HAP-1 (cell line): ENCODE measurements at regions not wholly inside any gene's neighbourhood (a gene's known extent, or its start where the extent isn't known, plus 50 kb on each side); places are given as distances from the start of the nearest gene placed in this dataset.

Experiments
- DNase-seq, 2 experiments: peaks; one replicate each; pipeline ENCODE4 v3.0.0-alpha.2; 2016 to 2020; ENCODE audit warnings: low spot score in 2 of 2
- H3K27me3 ChIP-seq: fragments of 250-450 bp; sonication (Bioruptor Pico); 2 replicates; pipeline ENCODE4 v1.5.1; 2020; ENCODE audit warnings: low read depth, mild to moderate bottlenecking, moderate library complexity
- H3K36me3 ChIP-seq: fragments of 250-450 bp; sonication (Bioruptor Pico); replicated peaks from 2 replicates; pipeline ENCODE4 v1.5.1; 2020; ENCODE audit warnings: mild to moderate bottlenecking
- H3K4me1 ChIP-seq: fragments of 250-450 bp; sonication (Bioruptor Pico); 2 replicates; pipeline ENCODE4 v1.5.1; 2020; ENCODE audit warnings: mild to moderate bottlenecking
- H3K4me3 ChIP-seq: fragments of 250-450 bp; sonication (Bioruptor Pico); 2 replicates; pipeline ENCODE4 v1.5.1; 2020; ENCODE audit warnings: mild to moderate bottlenecking, moderate library complexity
- H3K9me3 ChIP-seq: fragments of 250-450 bp; sonication (Bioruptor Pico); 2 replicates; pipeline ENCODE4 v1.5.1; 2020; ENCODE audit warnings: mild to moderate bottlenecking, moderate library complexity
- in situ Hi-C: fragments of 300-500 bp; cut with MboI; formaldehyde crosslinking; loops from 3 replicates; pipeline ENCODE4 v1.14.3; 2020; ENCODE audit warnings: low sequenced_read_pairs, inconsistent platforms, mixed read lengths

DNA sequence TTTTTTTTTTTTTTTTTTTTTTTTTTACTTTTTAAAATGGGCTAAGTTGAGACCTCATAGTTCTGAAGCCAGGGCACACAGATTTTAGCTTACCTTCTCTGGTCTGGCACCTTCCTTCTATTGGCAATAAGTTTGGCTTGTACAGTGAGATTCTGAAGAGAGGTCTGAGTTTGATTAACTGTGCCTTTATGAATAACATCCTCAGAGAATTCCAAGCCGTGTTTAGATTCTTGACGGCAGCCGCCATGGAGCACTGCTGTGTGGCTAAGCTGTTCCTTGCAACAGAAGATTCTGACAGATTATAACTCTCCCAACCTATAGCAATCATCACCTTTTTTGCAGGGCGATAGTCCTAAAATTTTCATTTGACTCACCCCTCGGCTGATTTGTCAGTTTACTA lies 354.9 kb upstream of the FAR2 start:
- Histone ChIP-seq H3K4me1 (no peaks in the 10 kb centered on the region), H3K36me3 (no peaks in the 10 kb centered on the region), H3K9me3 (no peaks in the 10 kb centered on the region), H3K27me3 (no peaks in the 10 kb centered on the region), H3K4me3 (no peak overlapping the region)
- no peak for DNase-seq
- in situ Hi-C loops, result no loop called here

DNA sequence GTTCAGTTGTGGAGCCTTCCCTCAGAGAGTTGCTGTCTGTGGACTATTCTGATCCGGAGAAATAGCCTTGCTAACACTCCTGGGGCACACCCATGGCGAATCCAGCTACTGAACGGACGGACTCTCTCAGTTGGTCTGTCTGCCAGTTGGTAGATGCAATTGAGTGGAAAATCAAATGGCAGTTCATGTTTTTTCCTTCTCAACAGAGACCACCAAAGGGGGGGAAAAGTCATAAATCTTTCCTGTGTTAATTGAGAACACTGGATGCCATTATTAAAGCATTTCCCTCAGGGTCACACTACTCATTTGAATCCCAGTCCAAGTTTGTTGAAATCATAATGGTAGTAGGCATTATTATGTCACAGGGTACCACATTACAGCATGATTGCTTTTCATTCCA lies 354.3 kb upstream of the FAR2 start:
- H3K4me3 ChIP-seq, result no peak overlapping the region
- no peaks in the 10 kb centered on the region for H3K9me3 ChIP-seq
- H3K27me3 ChIP-seq, result no peaks in the 10 kb centered on the region
- no peaks in the 10 kb centered on the region for H3K4me1 ChIP-seq
- in situ Hi-C loops, result no loop called here
- no peaks in the 10 kb centered on the region for H3K36me3 ChIP-seq
- DNase-seq, result no peak

DNA sequence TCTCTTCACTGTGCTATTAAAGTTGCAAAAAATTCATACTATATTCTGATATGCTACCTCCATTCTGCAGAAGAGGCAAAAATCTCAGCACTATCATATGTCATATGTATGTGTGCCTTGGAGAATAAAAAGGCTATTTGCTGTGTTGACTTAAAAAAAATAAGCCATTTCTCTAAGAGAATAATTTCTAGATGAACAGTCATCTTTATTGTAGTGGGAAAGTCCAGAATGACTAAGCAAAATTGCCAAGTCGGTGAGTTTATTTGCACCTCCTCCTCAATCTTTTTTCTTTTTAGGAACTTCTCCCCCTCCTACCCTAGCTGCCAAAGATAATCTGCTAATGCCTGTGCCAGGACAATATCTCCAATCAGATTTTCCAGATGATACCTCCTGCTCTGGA lies 353.8 kb upstream of the FAR2 start:
- in situ Hi-C loops, result no loop called here
- Histone ChIP-seq H3K4me1 (no peaks in the 10 kb centered on the region), H3K27me3 (no peaks in the 10 kb centered on the region), H3K9me3 (no peaks in the 10 kb centered on the region), H3K36me3 (no peaks in the 10 kb centered on the region), H3K4me3 (no peak overlapping the region)
- DNase-seq, result no peak

DNA sequence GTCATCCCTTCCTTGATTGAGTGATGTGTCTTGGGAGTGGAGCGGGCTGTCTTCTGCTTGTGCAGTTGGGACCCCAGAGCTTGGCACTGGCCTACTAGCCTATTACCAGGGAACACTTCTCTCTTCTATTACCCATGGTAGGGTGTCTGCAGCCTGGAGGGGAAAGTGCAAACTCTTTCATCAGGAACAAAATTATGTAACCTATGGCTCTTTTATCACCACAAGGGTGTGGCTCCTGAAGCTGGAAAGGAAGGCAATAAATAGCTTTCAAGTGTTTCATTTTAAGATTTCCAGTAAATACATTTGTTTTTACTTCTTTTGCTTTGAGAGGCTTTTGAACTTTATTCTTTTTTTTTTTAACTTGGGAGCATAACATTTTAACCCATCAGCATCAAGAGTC lies 349.7 kb upstream of the FAR2 start:
- Histone ChIP-seq H3K4me3 (no peak overlapping the region), H3K4me1 (no peaks in the 10 kb centered on the region), H3K27me3 (no peaks in the 10 kb centered on the region), H3K36me3 (no peaks in the 10 kb centered on the region), H3K9me3 (no peaks in the 10 kb centered on the region)
- in situ Hi-C loops, result no loop called here
- no peak for DNase-seq

DNA sequence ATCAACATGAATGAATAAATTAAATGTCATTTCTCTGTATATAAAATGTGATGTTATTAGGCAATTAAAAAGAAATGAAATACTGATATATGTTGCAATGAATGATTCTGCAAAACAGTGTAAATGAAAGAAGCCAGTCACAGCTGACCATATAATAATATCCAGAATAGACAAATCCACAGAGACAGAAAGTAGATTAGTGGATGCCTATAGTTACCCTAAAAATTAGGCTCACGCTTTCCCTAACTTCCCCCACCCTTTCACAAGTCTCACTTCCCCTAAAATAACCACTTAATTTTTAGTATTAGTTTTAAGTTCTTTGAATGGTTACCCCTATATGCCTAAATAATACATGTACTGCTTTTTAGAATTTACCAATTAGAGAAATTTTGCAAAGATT lies 348.9 kb upstream of the FAR2 start:
- no peak overlapping the region for H3K4me3 ChIP-seq
- H3K4me1 ChIP-seq, result no peaks in the 10 kb centered on the region
- in situ Hi-C loops, result no loop called here
- DNase-seq, result no peak
- no peaks in the 10 kb centered on the region for H3K27me3 ChIP-seq
- H3K36me3 ChIP-seq, result no peaks in the 10 kb centered on the region
- H3K9me3 ChIP-seq, result no peaks in the 10 kb centered on the region

DNA sequence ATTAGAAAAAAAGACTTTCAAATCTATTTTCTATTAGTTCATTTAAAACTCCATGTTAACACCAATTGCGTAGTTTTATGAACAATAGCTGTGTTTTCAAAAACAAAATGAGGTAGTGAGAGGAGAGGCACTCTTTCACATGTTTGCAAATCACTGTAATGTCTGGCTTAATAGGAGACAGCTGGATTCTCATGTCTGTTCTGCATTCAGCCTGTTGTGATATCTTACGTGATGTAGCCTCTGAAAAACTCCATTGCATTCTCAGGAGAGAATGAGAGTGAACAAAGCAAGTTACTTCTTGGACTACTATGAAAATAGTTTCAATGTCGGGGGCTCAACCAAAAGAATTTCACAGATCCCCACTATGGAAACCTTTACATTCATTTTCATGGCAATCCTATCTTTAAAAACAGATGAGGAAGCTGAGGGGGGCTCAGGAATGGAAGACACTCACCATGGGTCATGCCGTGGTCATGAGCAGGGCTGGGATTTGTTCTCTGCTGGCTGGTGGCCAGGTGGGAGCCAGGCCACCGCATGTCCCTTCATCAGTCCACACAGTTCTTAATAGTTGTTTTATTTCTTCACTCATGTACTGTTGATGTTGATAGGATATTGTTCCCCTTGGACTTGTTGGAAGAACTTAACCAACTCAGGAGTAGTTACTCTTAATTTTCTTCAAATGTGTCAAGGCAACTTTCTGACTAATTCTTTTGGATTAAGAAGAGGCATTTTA lies 346.2 kb upstream of the FAR2 start:
- DNase-seq, result no peak
- Histone ChIP-seq H3K4me1 (no peaks in the 10 kb centered on the region), H3K27me3 (no peaks in the 10 kb centered on the region), H3K36me3 (no peaks in the 10 kb centered on the region), H3K9me3 (no peaks in the 10 kb centered on the region), H3K4me3 (no peak overlapping the region)
- in situ Hi-C loops, result no loop called here

DNA sequence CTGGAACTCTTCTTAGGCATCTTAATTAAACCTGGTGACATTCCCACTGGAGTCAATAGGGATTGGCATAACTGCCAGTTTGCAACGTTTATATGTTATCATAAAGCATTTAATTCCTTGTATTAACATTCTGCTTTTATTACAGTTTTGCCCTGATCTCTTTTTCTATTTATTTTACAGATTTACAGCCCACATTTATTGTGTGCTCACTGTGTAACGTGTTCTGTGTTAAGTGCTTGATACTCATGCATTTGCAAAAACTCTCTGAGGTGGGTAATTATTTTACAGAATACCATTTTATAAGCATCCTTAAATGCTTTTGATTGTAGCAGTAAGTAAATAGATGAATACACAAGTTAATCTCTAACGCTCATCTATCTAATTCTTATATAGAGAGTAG lies 341.5 kb upstream of the FAR2 start:
- no peaks in the 10 kb centered on the region for H3K36me3 ChIP-seq
- no peaks in the 10 kb centered on the region for H3K4me1 ChIP-seq
- no peak for DNase-seq
- in situ Hi-C loops, result no loop called here
- no peaks in the 10 kb centered on the region for H3K27me3 ChIP-seq
- H3K4me3 ChIP-seq, result no peak overlapping the region
- H3K9me3 ChIP-seq, result no peaks in the 10 kb centered on the region

DNA sequence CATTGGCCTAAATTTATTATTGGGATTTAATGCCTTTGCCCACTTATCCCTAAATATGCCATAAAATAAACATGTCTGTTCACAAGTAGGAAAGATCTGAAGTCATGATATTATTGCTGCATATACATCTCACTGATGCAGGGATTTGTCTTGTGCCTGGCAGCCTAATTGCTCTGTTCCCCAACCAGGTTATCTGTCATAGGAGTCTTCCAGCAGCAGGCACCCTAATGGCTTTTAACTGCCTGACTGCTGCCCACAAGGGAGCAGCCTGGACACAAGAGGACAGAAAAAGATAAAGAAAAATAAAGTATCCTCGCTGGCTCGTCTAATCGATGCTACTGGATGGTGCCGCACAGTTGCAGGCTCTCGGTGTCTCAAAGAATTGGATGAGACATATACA lies 337.6 kb upstream of the FAR2 start:
- Histone ChIP-seq H3K27me3 (no peaks in the 10 kb centered on the region), H3K36me3 (no peaks in the 10 kb centered on the region), H3K9me3 (no peaks in the 10 kb centered on the region), H3K4me1 (no peaks in the 10 kb centered on the region), H3K4me3 (no peak overlapping the region)
- in situ Hi-C loops, result no loop called here
- DNase-seq, result no peak

DNA sequence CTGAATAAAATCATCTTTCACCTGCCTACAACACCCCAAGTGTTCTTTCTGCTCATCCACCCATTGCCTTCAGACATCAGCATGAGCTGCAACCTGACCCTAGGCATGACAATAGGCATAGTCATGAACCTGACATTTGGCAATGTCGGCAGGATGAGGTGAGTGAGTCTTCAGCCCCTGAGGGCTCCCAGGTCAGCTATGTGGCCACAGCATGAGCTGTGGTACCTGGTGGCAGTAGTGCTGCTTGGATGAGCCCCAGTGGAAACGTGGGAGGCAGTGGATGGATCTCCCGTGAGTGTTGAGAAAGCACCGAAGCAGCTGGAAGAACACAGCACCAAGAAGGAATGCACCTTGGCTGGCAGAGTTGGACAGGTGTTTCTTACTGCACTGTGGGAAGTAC lies 334.8 kb upstream of the FAR2 start:
- Histone ChIP-seq H3K4me1 (no peaks in the 10 kb centered on the region), H3K27me3 (no peaks in the 10 kb centered on the region), H3K9me3 (no peaks in the 10 kb centered on the region), H3K36me3 (no peaks in the 10 kb centered on the region), H3K4me3 (no peak overlapping the region)
- no peak for DNase-seq
- in situ Hi-C loops, result no loop called here

DNA sequence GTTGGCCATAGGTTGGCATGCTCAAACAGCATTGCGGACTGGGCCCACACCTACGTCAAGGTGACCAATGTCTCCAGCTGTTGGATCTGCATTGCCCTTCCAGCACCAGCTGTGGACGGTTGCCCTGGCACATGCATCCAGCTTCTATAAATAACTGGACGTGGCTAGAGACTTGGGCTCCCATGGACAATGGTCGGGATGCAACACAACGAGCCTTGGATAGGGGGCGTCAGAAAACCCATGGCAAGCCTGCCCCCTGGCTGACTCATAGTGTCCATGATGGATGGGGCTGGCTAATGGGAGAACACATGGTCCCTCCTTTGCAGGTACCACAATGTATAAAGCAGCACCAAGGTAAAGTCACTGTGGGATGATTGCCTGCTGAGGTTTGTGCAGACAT lies 331.6 kb upstream of the FAR2 start:
- no peak for DNase-seq
- in situ Hi-C loops, result no loop called here
- H3K4me1 ChIP-seq, result no peaks in the 10 kb centered on the region
- H3K27me3 ChIP-seq, result no peaks in the 10 kb centered on the region
- H3K9me3 ChIP-seq, result no peaks in the 10 kb centered on the region
- H3K4me3 ChIP-seq, result no peak overlapping the region
- H3K36me3 ChIP-seq, result no peaks in the 10 kb centered on the region

DNA sequence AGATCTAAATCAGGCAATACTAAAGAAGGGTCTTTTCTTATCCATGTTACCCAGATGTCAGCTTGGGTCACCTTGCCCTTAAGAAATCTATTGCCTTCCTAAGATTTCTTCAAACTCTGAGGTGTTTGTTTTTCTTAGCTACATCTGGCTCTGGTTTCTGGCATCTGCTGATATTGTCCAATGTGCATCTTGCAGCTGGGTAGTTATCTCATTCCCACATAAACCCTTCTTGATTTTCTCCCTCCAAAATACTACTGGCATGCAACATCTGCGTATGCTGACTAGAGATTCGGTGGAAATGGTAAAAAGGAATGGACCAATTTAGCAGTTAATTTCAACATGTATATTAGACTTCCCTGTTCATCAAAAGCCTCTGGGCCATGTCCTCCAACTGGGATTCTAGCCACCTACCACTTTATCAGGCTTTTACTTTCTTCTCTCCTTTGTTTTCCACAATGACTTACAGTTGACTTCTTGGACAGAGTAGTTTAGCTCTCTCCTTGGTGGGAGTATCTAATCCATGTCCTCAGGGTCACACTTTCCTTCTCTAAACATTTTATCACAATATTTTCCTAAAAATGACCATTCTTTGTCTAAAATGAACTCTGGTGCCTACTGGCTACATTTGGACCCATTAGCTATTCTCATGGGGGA lies 324.8 kb upstream of the FAR2 start:
- no peak for DNase-seq
- H3K27me3 ChIP-seq, result no peaks in the 10 kb centered on the region
- no peak overlapping the region for H3K4me3 ChIP-seq
- no peaks in the 10 kb centered on the region for H3K36me3 ChIP-seq
- H3K4me1 ChIP-seq, result no peaks in the 10 kb centered on the region
- no peaks in the 10 kb centered on the region for H3K9me3 ChIP-seq
- in situ Hi-C loops, result no loop called here

DNA sequence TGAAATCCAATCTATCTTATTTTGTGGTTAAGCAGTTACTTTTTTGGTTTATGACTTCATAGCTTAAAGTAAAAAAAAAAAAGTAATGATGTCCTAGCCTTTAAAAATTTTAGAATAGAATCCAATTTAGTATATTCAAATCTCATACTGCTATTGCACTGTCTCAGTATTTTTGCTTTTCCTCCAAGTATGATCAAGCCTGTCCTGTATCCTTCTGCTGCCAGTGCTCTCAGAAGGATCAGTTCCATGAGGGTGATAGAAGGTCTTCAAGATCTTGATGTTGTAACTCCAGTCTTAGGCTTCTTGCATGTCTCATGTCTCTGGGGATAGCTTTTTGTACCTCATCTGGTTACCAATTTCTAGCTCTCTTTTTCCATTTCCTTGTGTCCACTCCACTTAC lies 324.2 kb upstream of the FAR2 start:
- in situ Hi-C loops, result no loop called here
- Histone ChIP-seq H3K4me1 (no peaks in the 10 kb centered on the region), H3K36me3 (no peaks in the 10 kb centered on the region), H3K27me3 (no peaks in the 10 kb centered on the region), H3K9me3 (no peaks in the 10 kb centered on the region), H3K4me3 (no peak overlapping the region)
- no peak for DNase-seq

DNA sequence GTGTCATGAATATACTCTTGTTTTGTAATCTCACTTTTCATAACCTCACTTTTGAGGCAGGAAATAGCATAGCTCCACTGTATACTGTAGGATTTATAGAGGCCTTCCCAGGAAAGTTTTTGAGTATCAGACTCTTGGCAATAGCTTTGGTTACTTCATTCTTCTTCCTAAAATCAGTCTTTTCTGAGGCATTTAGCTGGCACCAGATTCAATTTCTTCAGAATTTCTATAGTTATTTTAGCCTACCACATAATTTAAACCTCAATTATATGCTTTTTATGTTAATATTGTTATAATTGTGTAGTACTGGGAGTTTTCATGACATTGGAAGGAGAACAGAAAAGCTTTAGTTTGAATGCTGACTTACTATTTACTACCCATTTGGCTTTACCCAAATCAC lies 322.3 kb upstream of the FAR2 start:
- H3K27me3 ChIP-seq, result no peaks in the 10 kb centered on the region
- DNase-seq, result no peak
- in situ Hi-C loops, result no loop called here
- H3K4me1 ChIP-seq, result no peaks in the 10 kb centered on the region
- no peaks in the 10 kb centered on the region for H3K36me3 ChIP-seq
- no peaks in the 10 kb centered on the region for H3K9me3 ChIP-seq
- no peak overlapping the region for H3K4me3 ChIP-seq

DNA sequence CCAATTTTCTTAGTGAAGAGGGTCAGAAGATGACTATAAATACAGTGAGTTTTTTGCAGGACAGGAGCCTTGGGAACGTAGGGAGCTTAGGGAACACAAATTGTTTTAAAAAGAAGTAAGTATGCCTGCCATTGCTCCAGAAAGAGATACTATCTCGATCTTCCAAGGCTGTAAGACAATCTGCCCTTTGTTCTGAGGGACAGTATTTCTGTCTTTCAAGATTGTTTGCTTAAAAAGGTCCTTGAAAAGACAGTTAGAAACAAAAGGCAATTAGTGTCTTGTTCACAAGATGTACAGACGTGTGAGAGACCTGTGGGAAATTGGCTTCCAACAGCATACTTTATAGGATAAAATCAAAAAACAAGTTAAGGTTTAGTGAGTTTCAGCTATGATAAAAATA lies 321.2 kb upstream of the FAR2 start:
- in situ Hi-C loops, result no loop called here
- DNase-seq, result no peak
- Histone ChIP-seq H3K9me3 (no peaks in the 10 kb centered on the region), H3K4me3 (no peak overlapping the region), H3K4me1 (no peaks in the 10 kb centered on the region), H3K27me3 (no peaks in the 10 kb centered on the region), H3K36me3 (no peaks in the 10 kb centered on the region)

DNA sequence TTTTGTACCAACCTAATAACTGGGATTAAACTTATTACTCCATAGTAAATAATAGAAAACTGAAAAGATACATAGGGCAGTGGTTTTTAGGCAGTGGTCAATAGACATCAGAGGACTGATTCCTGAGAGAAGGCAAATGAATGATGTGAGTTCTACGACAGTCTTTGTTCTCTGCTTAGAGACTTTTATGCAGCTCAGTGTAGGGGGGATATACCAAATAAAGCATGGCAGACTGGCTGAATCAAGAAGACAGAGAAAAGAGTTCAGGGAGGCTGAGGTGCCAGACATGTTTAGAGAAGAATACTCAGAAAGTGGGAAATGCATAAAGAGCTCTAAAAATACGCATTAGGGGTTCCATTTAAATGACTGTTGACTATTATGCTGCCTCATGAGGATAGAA lies 320.8 kb upstream of the FAR2 start:
- in situ Hi-C loops, result no loop called here
- Histone ChIP-seq H3K9me3 (no peaks in the 10 kb centered on the region), H3K4me1 (no peaks in the 10 kb centered on the region), H3K4me3 (no peak overlapping the region), H3K36me3 (no peaks in the 10 kb centered on the region), H3K27me3 (no peaks in the 10 kb centered on the region)
- DNase-seq, result no peak
